Activated B cell treated with CpG ODN at 0.5 μM for 24 hours (primary cell): ENCODE measurements at regions not wholly inside any gene's neighbourhood (a gene's known extent, or its start where the extent isn't known, plus 50 kb on each side); places are given as distances from the start of the nearest gene placed in this dataset.

Experiments used
- ATAC-seq: fragments of 200-7000 bp; cut with Tn5 transposase; one replicate; pipeline ENCODE4 v1.10.0; 2021; ENCODE audit warnings: low read depth, mild to moderate bottlenecking, moderate library complexity
- CTCF ChIA-PET: fragments of 350-600 bp; sonication (Branson Sonifier 250); formaldehyde crosslinking; loops from one replicate; lab custom pipeline; 2021; ENCODE audit warnings: antibody characterized with exemption; lab: Charles Lee
- POLR2A ChIA-PET: fragments of 350-600 bp; sonication (Branson Sonifier 250); formaldehyde crosslinking; loops from one replicate; lab custom pipeline; 2021; ENCODE audit warnings: antibody characterized with exemption; lab: Charles Lee
- DNase-seq: peaks from one replicate; pipeline ENCODE4 v3.0.0; 2022
- H3K27ac Mint-ChIP-seq: one replicate; pipeline ENCODE4 v1.8.0; 2020; ENCODE audit warnings: mixed read lengths
- H3K27me3 Mint-ChIP-seq: one replicate; pipeline ENCODE4 v1.8.0; 2021; ENCODE audit warnings: mixed read lengths
- H3K36me3 Mint-ChIP-seq: one replicate; pipeline ENCODE4 v1.8.0; 2021; ENCODE audit warnings: low read depth, mixed read lengths
- H3K4me1 Mint-ChIP-seq: one replicate; pipeline ENCODE4 v1.8.0; 2021; ENCODE audit warnings: mixed read lengths
- H3K4me3 Mint-ChIP-seq: one replicate; pipeline ENCODE4 v1.8.0; 2020; ENCODE audit warnings: mild to moderate bottlenecking, mixed read lengths
- H3K9me3 Mint-ChIP-seq: one replicate; pipeline ENCODE4 v1.8.0; 2020; ENCODE audit warnings: mixed read lengths
- CTCF ChIP-seq: fragments of 200-600 bp; IDR thresholded peaks from one replicate; pipeline ENCODE4 v1.8.0; 2022; ENCODE audit warnings: antibody characterized with exemption, mild to moderate bottlenecking
- intact Hi-C: fragments of 100-400 bp; cut with micrococcal nuclease; formaldehyde crosslinking; loops from one replicate; pipeline ENCODE4 v1.15.1; 2024

GRCh38 chr3:44110648-44111047, 131.0 kb upstream of the TOPAZ1 start:
- CTCF ChIA-PET, result no interaction called here
- no peak overlapping the region for H3K4me3 Mint-ChIP-seq
- DNase-seq (no peak), ATAC-seq (no peak)
- intact Hi-C loops, result loop anchor here (10.0 kb wide), 1 partner anchor 346 kb away; no protein-coding TSS in a partner anchor
- H3K27ac Mint-ChIP-seq, result no peak overlapping the region
- H3K4me1 Mint-ChIP-seq, result peaks cover 3% of the 10 kb centered on the region
- POLR2A ChIA-PET, result no interaction called here
- no peaks in the 10 kb centered on the region for H3K36me3 Mint-ChIP-seq
- H3K27me3 Mint-ChIP-seq, result peaks cover under 1% of the 10 kb centered on the region
- TF ChIP-seq CTCF, result no peak
- no peaks in the 10 kb centered on the region for H3K9me3 Mint-ChIP-seq

- Mint-ChIP-seq H3K27ac (no peak overlapping the region), H3K36me3 (no peaks in the 10 kb centered on the region), H3K27me3 (peaks cover 7% of the 10 kb centered on the region), H3K4me1 (no peaks in the 10 kb centered on the region), H3K9me3 (no peaks in the 10 kb centered on the region), H3K4me3 (no peak overlapping the region)
- no peak for DNase-seq
- intact Hi-C loops, result loop anchor here (10.0 kb wide), 1 partner anchor 347 kb away; no protein-coding TSS in a partner anchor
- no peak for TF ChIP-seq CTCF
- ChIA-PET CTCF (interaction anchor here (4.0 kb wide), 1 partner anchor 257 kb away, joined by 34 read pairs; no protein-coding TSS in a partner anchor), POLR2A (no interaction called here)
- ATAC-seq, result no peak
Observed at GRCh38 chr3:44111482-44111881, 130.2 kb upstream of the TOPAZ1 start.

- intact Hi-C loops, result loop anchor here (1.0 to 10.0 kb wide), 6 partner anchors 85 to 570 kb away; no protein-coding TSS in a partner anchor
- ATAC-seq (peak; percentile 72), DNase-seq (peak; percentile 43)
- Mint-ChIP-seq H3K36me3 (no peaks in the 10 kb centered on the region), H3K4me1 (no peaks in the 10 kb centered on the region), H3K9me3 (no peaks in the 10 kb centered on the region), H3K4me3 (no peak overlapping the region), H3K27me3 (peaks cover 7% of the 10 kb centered on the region), H3K27ac (no peak overlapping the region)
- CTCF ChIA-PET, result interaction anchor here (0.9 to 4.0 kb wide), 7 partner anchors 14 to 570 kb away, joined by 3 to 34 read pairs (median 6); no protein-coding TSS in a partner anchor
- TF ChIP-seq CTCF, result no peak
- POLR2A ChIA-PET, result no interaction called here
Observed at GRCh38 chr3:44114142-44114541, 127.5 kb upstream of the TOPAZ1 start.

GRCh38 chr3:44117239-44117638, 124.4 kb upstream of the TOPAZ1 start:
- H3K27ac Mint-ChIP-seq, result no peak overlapping the region
- no peak for TF ChIP-seq CTCF
- H3K4me3 Mint-ChIP-seq, result no peak overlapping the region
- intact Hi-C loops, result loop anchor here (10.0 kb wide), 1 partner anchor 352 kb away; no protein-coding TSS in a partner anchor
- ChIA-PET CTCF (interaction anchor here (1.2 kb wide), 1 partner anchor 10 kb away, joined by 3 read pairs; no protein-coding TSS in a partner anchor), POLR2A (no interaction called here)
- H3K4me1 Mint-ChIP-seq, result no peaks in the 10 kb centered on the region
- H3K36me3 Mint-ChIP-seq, result no peaks in the 10 kb centered on the region
- ATAC-seq (no peak), DNase-seq (no peak)
- H3K9me3 Mint-ChIP-seq, result no peaks in the 10 kb centered on the region
- peaks cover 7% of the 10 kb centered on the region for H3K27me3 Mint-ChIP-seq

DNA sequence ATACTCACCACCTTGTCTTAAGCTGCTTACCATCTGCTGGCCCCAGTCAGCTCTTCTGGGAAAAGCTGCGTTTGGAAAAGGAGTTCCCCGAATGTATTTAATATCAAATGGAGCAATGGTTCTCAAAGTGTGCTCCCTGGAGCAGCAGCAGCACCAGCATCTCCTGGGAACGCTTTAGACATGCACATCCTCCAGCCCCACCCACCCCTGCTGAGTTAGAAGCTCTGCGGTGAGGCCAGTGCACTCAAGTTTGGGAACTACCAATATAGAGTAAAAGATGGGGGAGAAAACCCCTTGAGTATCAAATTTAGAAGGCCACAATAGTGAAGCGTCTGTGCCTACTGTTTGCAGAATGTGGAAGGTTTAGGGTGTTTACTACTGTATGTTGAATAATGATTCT, 124.0 kb upstream of the TOPAZ1 start:
- no peak for ATAC-seq

More for the DNA sequence above, 124.0 kb upstream of the TOPAZ1 start:
- Mint-ChIP-seq H3K4me3 (no peak overlapping the region), H3K27me3 (peaks cover 7% of the 10 kb centered on the region), H3K9me3 (no peaks in the 10 kb centered on the region), H3K36me3 (no peaks in the 10 kb centered on the region), H3K4me1 (no peaks in the 10 kb centered on the region), H3K27ac (no peak overlapping the region)
- no peak for TF ChIP-seq CTCF
- CTCF ChIA-PET, result no interaction called here
- POLR2A ChIA-PET, result no interaction called here
- intact Hi-C loops, result loop anchor here (10.0 kb wide), 1 partner anchor 353 kb away; no protein-coding TSS in a partner anchor
- DNase-seq, result no peak
